GM19025 (cell line): ENCODE measurements at regions not wholly inside any gene's neighbourhood (a gene's known extent, or its start where the extent isn't known, plus 50 kb on each side); places are given as distances from the start of the nearest gene placed in this dataset.
A peak's percentile ranks its signal among the peaks of the same experiment; 100 is the strongest.
"Not testable (repeated sequence)": the region's sequence is repeated elsewhere in the genome, so short reads cannot be mapped to it uniquely, and the experiment has no call there.

Source experiments
- ATAC-seq: cut with Tn5 transposase; IDR thresholded peaks from one replicate; pipeline ENCODE4 v1.9.1; 2021; ENCODE audit warnings: mild to moderate bottlenecking, low read depth, moderate library complexity; ENCODE audit not compliant: unreplicated experiment

DNA sequence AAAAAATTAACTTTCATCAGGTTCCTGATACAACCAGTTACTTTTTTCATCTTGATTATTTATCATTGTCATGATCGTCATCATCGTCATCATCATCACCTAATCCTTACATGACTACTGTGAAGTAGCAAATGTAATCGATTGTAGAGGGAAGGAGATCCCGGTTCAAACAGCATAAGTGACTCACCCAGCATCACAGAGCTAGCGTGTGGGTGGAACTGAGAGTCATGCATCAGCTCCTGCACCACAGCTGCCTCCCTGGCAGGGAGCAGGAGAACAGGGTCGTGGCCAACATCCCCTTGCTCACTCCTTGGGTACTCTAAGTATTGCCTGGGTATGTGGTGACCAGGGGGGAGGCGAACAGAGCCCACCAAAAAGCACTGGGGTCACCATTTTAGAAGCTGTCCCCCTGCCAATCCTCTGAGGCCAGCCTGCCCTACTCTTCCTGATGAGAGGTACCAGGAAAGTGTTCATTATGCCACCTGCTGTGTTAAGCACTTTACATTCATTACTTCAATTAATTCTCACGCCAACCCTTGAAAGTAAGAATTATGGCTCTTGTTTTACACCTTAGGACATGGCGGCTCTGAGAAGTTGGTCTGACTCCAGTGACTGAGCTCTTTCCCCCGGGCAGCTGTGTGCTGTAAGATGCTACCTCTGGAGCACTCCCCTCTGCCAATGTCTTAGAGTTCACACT lies 425.2 kb downstream of the CD83 start:
- peak; percentile 53 for ATAC-seq

DNA sequence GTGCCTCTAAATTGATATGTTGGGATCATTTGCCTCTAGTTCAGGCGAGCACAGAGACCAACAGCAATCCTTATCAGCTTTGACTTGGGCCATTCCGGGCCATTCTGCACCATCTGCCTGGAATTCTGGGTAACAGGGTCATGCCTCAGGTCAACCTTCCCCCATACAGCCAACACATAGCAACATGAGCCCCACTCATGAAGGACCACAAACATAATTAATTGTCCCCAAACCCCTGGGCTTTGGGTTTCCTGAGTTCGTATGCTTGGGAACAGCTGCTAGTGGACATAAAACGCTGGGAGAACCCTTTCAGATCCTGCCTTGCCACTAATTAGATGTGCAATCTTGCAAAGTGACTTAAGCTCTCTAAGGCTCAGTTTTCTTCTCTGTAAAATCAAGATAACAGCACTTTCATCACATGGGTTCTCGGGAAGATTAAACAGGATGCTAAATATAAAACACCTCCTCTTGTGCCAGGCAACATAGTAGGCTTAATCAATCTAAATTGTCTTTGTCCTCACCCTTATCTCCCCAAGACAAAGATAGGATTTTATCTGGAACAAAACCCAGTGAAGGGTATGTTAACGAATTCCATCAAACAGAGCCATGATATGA lies 426.5 kb downstream of the CD83 start:
- ATAC-seq = no peak

DNA sequence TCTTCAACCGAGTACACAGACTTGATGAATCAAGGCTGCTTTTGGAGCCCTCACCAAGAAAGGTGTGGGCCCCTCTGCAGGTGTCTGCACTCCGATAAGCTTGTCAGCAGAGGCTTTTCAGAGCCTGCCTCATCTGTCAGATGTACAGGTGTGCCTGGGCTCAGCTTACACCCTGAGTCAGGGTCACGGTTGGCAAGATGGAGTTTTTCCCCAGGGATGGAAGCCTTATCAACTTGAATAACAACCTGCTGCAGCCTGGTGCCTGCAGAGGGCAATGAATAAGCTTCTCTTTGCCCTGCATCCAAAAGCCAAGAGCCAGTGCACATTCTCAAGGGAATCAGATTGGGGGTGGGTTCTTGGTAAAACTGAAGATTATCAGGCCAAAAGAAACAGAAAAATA lies 427.1 kb downstream of the CD83 start:
- no peak for ATAC-seq

DNA sequence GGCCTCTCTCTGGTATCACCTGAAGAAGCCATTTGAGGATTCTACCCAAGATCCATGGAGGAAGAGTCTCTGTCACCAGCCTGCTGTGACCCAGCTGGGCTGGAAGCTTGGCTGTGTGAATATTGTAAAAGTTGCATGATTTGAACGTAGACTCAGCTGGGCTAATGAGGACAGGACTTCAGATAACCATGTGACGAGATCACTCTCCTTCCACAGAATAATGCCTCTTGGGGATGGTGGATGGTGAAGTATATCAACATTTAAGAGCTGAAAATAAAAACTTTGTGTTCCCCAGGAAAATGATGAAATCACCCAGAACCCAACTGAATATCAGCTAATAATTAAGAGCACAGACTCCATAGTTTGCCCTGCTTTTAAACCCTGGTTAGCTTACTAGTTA lies 427.9 kb downstream of the CD83 start:
- no peak for ATAC-seq

GRCh38 chr6:14546036-14546435 lies 428.5 kb downstream of the CD83 start:
- no peak for ATAC-seq

DNA sequence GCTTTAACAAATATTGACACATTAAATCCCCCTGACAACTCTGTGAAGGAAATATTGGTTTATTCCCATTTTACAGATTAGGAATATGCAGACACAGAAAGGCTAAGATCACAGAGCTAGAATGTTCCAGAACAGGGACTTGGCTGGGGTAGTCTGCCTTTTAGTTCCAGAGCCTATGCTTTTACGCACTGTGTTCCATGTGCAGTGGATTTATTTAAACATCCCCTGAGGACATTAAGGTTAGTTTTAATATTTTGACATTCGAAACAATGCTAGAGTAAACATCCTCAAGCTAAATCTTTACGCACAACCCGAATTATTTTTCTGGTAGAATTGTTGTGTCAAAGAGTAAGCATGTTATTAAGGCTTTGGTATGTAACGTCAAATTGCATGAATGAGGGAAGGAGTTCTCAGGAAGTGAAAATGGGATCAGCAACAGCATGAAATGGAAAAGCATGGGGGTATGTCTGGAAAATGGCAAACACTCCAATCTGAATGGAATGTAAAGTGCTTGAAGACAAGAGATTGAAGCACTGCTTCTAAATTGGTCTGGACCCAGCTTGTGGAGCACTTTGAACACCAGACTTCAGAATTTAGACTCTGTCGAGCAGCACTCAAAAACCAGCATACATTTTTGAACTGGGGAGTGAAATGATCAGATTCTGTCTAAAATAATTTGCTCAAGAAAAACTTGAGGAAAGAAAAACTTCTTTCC lies 429.9 kb downstream of the CD83 start:
- ATAC-seq = no peak

- no peak for ATAC-seq
Observed at GRCh38 chr6:14549304-14549770, 431.8 kb downstream of the CD83 start.

GRCh38 chr6:14549871-14550270 lies 432.3 kb downstream of the CD83 start:
- ATAC-seq = no peak

DNA sequence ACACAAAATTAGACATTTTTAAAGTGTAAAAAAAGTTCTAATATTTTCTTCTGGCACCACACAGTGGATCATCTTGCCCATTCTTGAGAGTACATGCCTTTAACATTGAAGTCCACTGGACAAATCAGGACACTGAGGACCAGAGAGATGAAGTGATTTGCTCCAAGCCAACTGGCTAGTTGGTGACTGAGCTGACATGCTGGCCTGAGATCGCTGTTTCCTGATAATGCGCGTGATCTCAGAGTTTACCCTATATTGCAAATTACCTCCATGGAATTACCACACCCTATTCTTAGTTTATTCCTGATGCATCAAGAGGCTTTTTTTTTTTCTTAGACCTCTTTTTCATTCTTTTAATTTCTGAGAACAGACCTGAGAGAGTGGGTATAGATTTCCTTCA lies 432.8 kb downstream of the CD83 start:
- ATAC-seq = no peak

- no peak for ATAC-seq
Observed at GRCh38 chr6:14550822-14551221, 433.2 kb downstream of the CD83 start.

- ATAC-seq = not testable (repeated sequence)
Observed at GRCh38 chr6:14551601-14552000, 434.0 kb downstream of the CD83 start.

DNA sequence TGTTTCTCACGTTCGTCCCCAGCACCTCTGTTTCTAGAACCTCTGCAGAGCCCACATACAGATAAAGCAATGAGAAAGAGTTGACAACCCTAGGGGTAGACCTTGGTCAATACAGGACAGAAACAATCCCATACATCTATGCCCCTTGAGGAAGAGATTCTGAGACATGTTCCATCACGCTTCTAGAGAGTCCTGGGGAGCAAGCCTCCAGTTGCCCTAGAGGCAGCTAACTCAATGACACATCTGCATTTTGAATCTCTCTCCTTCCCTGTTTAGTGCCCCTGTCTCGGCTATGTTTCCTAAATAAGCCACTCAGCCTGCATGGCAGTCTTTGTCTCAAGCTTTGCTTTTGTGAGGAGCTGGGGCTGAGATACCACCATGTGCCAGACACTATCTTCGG lies 435.3 kb downstream of the CD83 start:
- no peak for ATAC-seq

DNA sequence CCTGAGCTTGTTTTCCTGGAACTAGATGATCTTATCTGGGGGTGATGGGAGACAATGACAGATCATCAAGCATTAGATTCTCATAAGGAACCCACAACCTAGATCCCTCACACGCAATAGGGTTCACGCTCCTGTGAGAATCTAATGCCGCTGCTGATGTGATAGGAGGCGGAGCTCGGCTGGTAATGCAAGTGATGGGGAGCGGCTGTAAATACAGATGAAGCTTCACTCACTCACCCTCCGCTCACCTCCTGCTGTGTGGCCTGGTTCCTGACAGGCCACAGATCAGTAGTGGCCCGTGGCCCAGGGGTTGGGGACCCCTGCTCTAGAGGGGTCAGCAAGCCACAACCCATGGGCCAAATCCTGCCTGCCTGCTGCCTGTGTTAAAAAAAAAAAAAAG lies 435.9 kb downstream of the CD83 start:
- ATAC-seq = no peak

- no peak for ATAC-seq
Observed at GRCh38 chr6:14555804-14556203, 438.2 kb downstream of the CD83 start.

- no peak for ATAC-seq
Observed at GRCh38 chr6:14559746-14560536, 442.4 kb downstream of the CD83 start.

DNA sequence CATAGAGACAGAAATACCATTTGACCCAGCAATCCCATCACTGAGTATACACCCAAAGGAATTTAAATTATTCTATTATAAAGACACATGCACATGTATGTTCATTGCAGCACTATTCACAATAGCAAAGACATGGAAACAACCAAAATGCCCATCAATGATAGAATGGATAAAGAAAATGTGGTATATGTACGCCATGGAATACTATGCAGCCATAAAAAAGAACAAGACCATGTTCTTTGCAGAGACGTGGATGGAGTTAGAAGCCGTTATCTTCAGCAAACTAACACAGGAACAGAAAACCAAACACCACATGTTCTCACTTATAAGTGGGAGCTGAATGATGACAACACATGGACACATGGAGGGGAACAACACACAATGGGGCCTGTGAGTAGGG lies 444.0 kb downstream of the CD83 start:
- ATAC-seq = not testable (repeated sequence)

- ATAC-seq = no peak
Observed at GRCh38 chr6:14567842-14568241, 450.3 kb downstream of the CD83 start.

GRCh38 chr6:14569394-14569793 lies 451.8 kb downstream of the CD83 start:
- no peak for ATAC-seq

- ATAC-seq = not testable (repeated sequence)
Observed at GRCh38 chr6:14569874-14570273, 452.3 kb downstream of the CD83 start.

DNA sequence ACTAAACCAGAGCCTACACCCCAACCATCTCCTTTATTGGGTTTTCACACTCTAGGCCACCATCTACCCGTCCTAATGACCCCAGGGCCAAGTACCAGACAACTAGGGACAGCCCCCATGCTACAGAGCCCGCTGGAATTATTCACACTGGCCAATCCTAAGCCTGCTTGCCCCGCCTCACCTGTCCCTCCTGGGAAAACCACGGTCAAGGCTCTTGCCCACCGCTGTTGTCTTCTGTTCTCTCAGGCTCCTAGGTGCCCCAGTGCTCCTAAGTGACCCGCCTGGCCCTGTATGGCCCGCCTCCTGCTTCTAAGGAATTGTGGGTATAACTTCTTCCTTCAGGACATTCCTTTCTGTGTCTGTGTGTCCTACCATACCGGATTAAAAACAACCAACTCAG lies 453.4 kb downstream of the CD83 start:
- ATAC-seq = no peak

- ATAC-seq = no peak
Observed at GRCh38 chr6:14571746-14572145, 454.2 kb downstream of the CD83 start.
